A549 (cell line): ENCODE measurements at regions not wholly inside any gene's neighbourhood (a gene's known extent, or its start where the extent isn't known, plus 50 kb on each side); places are given as distances from the start of the nearest gene placed in this dataset.

Source experiments
- CTCF ChIP-seq: fragments of >200 bp; sonication (Bioruptor Twin); formaldehyde crosslinking; IDR thresholded peaks from 3 replicates; pipeline ENCODE4 v1.5.1; 2016
- JUNB ChIP-seq: fragments of >200 bp; sonication (Bioruptor Twin); formaldehyde crosslinking; IDR thresholded peaks from 2 replicates; pipeline ENCODE4 v1.6.1; 2016
- POLR2A ChIP-seq: IDR thresholded peaks from 2 replicates; pipeline ENCODE4 v1.6.1; 2012; ENCODE audit warnings: mild to moderate bottlenecking, low read length
- RAD21 ChIP-seq, 2 experiments: fragments of >200 bp in 1 of 2; sonication (Bioruptor Twin) in 1 of 2; formaldehyde crosslinking in 1 of 2; IDR thresholded peaks in 1 of 2; conservative IDR thresholded peaks in 1 of 2; 2 replicates in 1 of 2; 3 replicates in 1 of 2; pipeline ENCODE4 v1.6.1; 2012 to 2018; ENCODE audit warnings: inconsistent platforms in 1 of 2
- REST ChIP-seq: fragments of 200-600 bp; sonication (generic); IDR thresholded peaks from 2 replicates; pipeline ENCODE4 v1.6.1; 2016; ENCODE audit warnings: antibody characterized with exemption, mild to moderate bottlenecking, moderate library complexity

GRCh38 chr1:118711356-118711755 lies 276.8 kb downstream of the TBX15 start:
- TF ChIP-seq CTCF (no peak), RAD21 (conservative IDR thresholded peaks at IDR 0.05 in 1 of 2, IDR thresholded peaks at IDR 0.05 in 1 of 2) (no peak), REST (no peak), JUNB (no peak), POLR2A (no peak)
